Astrocyte (in vitro differentiated cells and primary cell): ENCODE measurements at regions not wholly inside any gene's neighbourhood (a gene's known extent, or its start where the extent isn't known, plus 50 kb on each side); places are given as distances from the start of the nearest gene placed in this dataset.
A peak's percentile ranks its signal among the peaks of the same experiment; 100 is the strongest.

Experiments used
- DNase-seq: peaks from one replicate; pipeline ENCODE4 v3.0.0-alpha.2; 2010; ENCODE audit warnings: low read depth
- FAIRE-seq: peaks from 2 replicates; lab custom pipeline; 2011; peaks lifted over from hg19 to GRCh38; lab: Jason Lieb, UNC
- H2AFZ ChIP-seq: 2 replicates; pipeline ENCODE4 v1.6.0; 2012; ENCODE audit warnings: low read depth, low read length, inconsistent platforms
- H3K27ac ChIP-seq: 2 replicates; pipeline ENCODE4 v1.5.1; 2011; ENCODE audit warnings: low read depth, low read length, inconsistent platforms
- H3K27me3 ChIP-seq: 2 replicates; pipeline ENCODE4 v1.6.0; 2011; ENCODE audit warnings: low read length, inconsistent platforms; ENCODE audit not compliant: insufficient read depth
- H3K36me3 ChIP-seq: 2 replicates; pipeline ENCODE4 v1.5.1; 2011; ENCODE audit warnings: low read length, inconsistent platforms; ENCODE audit not compliant: insufficient read depth
- H3K4me1 ChIP-seq: 2 replicates; pipeline ENCODE4 v1.5.1; 2011; ENCODE audit warnings: low read length, inconsistent platforms; ENCODE audit not compliant: insufficient read depth
- H3K4me2 ChIP-seq: 2 replicates; pipeline ENCODE4 v1.6.0; 2012; ENCODE audit warnings: low read length, inconsistent platforms
- H3K4me3 ChIP-seq: 2 replicates; pipeline ENCODE4 v1.5.1; 2011; ENCODE audit warnings: low read depth, mild to moderate bottlenecking, low read length, inconsistent platforms; ENCODE audit not compliant: insufficient read depth
- H3K79me2 ChIP-seq: 2 replicates; pipeline ENCODE4 v1.6.0; 2012; ENCODE audit warnings: mild to moderate bottlenecking, low read length, inconsistent platforms; ENCODE audit not compliant: insufficient read depth
- H3K9ac ChIP-seq: 2 replicates; pipeline ENCODE4 v1.6.0; 2012; ENCODE audit warnings: mild to moderate bottlenecking, low read length, inconsistent platforms
- H3K9me3 ChIP-seq: 2 replicates; pipeline ENCODE4 v1.5.1; 2012; ENCODE audit warnings: low read depth, mild to moderate bottlenecking, low read length, inconsistent platforms; ENCODE audit not compliant: insufficient read depth
- H4K20me1 ChIP-seq: 2 replicates; pipeline ENCODE4 v1.6.0; 2012; ENCODE audit warnings: low read length, inconsistent platforms; ENCODE audit not compliant: insufficient read depth
- H3K27ac Mint-ChIP-seq: one replicate; pipeline ENCODE4 v1.8.0; 2021; ENCODE audit warnings: mild to moderate bottlenecking, mixed read lengths; ENCODE audit not compliant: unreplicated experiment
- H3K27me3 Mint-ChIP-seq: one replicate; pipeline ENCODE4 v1.8.0; 2021; ENCODE audit warnings: low read depth, mixed read lengths; ENCODE audit not compliant: unreplicated experiment
- H3K36me3 Mint-ChIP-seq: one replicate; pipeline ENCODE4 v1.8.0; 2021; ENCODE audit warnings: low read depth, mixed read lengths; ENCODE audit not compliant: unreplicated experiment
- H3K4me1 Mint-ChIP-seq: one replicate; pipeline ENCODE4 v1.8.0; 2021; ENCODE audit warnings: low read depth, mixed read lengths; ENCODE audit not compliant: unreplicated experiment
- H3K4me3 Mint-ChIP-seq: one replicate; pipeline ENCODE4 v1.8.0; 2021; ENCODE audit warnings: mild to moderate bottlenecking, moderate library complexity, mixed read lengths; ENCODE audit not compliant: unreplicated experiment
- H3K9me3 Mint-ChIP-seq: one replicate; pipeline ENCODE4 v1.8.0; 2021; ENCODE audit warnings: mild to moderate bottlenecking, mixed read lengths; ENCODE audit not compliant: unreplicated experiment
- EZH2 ChIP-seq: IDR thresholded peaks from 2 replicates; pipeline ENCODE4 v1.6.1; 2012; ENCODE audit warnings: mild to moderate bottlenecking, low read length, inconsistent platforms; ENCODE audit not compliant: insufficient read depth
- TF ChIP-seq, protein P1 (sequence below): IDR thresholded peaks from 2 replicates; pipeline ENCODE4 v1.5.1; 2011; ENCODE audit warnings: low read depth, mild to moderate bottlenecking, inconsistent platforms, low read length, moderate library complexity; ENCODE audit not compliant: insufficient read depth

DNA sequence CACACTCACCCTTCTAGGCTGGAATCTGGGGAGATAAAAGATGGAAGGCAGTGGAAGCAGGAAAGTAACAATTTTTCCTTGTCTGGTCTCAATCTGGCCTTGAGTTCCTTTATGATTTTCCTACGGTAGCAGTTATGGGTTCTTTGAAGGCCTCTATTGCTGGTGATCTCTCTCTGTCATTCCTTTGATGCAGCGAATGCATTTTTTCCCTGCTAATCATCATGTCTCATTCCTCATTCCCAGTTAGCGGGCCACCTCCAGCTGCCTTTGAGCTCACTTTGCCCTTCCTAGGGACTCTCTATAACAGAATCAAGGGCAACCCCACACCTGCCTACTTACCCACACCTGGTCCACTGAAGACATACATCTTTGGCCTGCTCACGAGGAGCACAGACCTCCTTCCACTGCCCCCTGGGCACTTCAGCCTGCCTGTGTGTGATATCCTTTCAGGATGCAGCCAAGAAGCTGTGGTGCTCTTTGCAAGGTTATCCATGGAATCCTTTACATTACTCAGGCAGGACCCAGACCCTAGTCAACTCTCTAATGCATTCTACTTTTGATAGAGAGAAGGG lies 191.7 kb downstream of the DRD1 start:
- H3K27ac ChIP-seq, result peak overlapping the region; percentile 28
- peaks cover 5% of the 10 kb centered on the region for H3K27me3 Mint-ChIP-seq
- no peak overlapping the region for H3K4me3 Mint-ChIP-seq
- no peak overlapping the region for H3K27ac Mint-ChIP-seq
- H3K4me1 ChIP-seq, result peaks cover 35% of the 10 kb centered on the region
- H3K27me3 ChIP-seq, result no peaks in the 10 kb centered on the region
- H4K20me1 ChIP-seq, result no peaks in the 10 kb centered on the region
- peak; percentile 61 for DNase-seq
- H3K79me2 ChIP-seq, result no peaks in the 10 kb centered on the region
- no peak for TF ChIP-seq EZH2
- TF ChIP-seq, protein P1, sequence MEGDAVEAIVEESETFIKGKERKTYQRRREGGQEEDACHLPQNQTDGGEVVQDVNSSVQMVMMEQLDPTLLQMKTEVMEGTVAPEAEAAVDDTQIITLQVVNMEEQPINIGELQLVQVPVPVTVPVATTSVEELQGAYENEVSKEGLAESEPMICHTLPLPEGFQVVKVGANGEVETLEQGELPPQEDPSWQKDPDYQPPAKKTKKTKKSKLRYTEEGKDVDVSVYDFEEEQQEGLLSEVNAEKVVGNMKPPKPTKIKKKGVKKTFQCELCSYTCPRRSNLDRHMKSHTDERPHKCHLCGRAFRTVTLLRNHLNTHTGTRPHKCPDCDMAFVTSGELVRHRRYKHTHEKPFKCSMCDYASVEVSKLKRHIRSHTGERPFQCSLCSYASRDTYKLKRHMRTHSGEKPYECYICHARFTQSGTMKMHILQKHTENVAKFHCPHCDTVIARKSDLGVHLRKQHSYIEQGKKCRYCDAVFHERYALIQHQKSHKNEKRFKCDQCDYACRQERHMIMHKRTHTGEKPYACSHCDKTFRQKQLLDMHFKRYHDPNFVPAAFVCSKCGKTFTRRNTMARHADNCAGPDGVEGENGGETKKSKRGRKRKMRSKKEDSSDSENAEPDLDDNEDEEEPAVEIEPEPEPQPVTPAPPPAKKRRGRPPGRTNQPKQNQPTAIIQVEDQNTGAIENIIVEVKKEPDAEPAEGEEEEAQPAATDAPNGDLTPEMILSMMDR, result no peak
- H3K4me1 Mint-ChIP-seq, result peaks cover 27% of the 10 kb centered on the region
- peak overlapping the region; percentile 12 for H3K9ac ChIP-seq
- H3K9me3 ChIP-seq, result no peaks in the 10 kb centered on the region
- no peak overlapping the region for H2AFZ ChIP-seq
- H3K9me3 Mint-ChIP-seq, result peaks cover 6% of the 10 kb centered on the region
- no peak overlapping the region for H3K4me3 ChIP-seq
- H3K36me3 ChIP-seq, result no peaks in the 10 kb centered on the region
- peaks cover 3% of the 10 kb centered on the region for H3K36me3 Mint-ChIP-seq
- peak overlapping the region; percentile 28 for H3K4me2 ChIP-seq
- FAIRE-seq, result no peak

DNA sequence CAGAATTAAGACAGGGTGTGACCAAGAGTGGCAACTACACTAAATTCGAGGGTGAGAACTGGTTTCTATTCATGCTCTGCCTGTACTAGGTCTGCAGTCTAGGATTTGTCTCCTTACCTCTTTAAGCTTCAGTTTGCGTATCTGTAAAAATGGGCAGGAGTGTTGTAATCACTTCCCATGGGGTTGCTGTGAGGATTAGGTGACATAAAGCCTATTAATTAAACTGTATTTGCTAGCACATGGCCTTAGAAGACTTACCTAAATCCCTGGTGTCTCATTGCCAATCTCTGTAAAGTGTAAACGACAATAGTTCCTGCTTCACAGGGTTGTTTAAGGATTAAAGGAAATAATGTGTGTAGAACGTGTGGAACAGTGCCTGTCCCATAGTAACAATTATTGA lies 193.6 kb downstream of the DRD1 start:
- no peak overlapping the region for H3K9ac ChIP-seq
- Mint-ChIP-seq H3K9me3 (peaks cover 6% of the 10 kb centered on the region), H3K4me1 (peaks cover 46% of the 10 kb centered on the region), H3K27ac (no peak overlapping the region), H3K4me3 (no peak overlapping the region), H3K36me3 (peaks cover 3% of the 10 kb centered on the region), H3K27me3 (peaks cover 5% of the 10 kb centered on the region)
- no peak for DNase-seq
- no peak overlapping the region for H3K27ac ChIP-seq
- peaks cover 51% of the 10 kb centered on the region for H3K4me1 ChIP-seq
- TF ChIP-seq EZH2, result no peak
- TF ChIP-seq, protein P1, result no peak
- no peaks in the 10 kb centered on the region for H3K27me3 ChIP-seq
- H3K79me2 ChIP-seq, result no peaks in the 10 kb centered on the region
- H4K20me1 ChIP-seq, result no peaks in the 10 kb centered on the region
- FAIRE-seq, result no peak
- no peaks in the 10 kb centered on the region for H3K9me3 ChIP-seq
- no peak overlapping the region for H3K4me3 ChIP-seq
- H2AFZ ChIP-seq, result no peak overlapping the region
- H3K4me2 ChIP-seq, result no peak overlapping the region
- no peaks in the 10 kb centered on the region for H3K36me3 ChIP-seq

DNA sequence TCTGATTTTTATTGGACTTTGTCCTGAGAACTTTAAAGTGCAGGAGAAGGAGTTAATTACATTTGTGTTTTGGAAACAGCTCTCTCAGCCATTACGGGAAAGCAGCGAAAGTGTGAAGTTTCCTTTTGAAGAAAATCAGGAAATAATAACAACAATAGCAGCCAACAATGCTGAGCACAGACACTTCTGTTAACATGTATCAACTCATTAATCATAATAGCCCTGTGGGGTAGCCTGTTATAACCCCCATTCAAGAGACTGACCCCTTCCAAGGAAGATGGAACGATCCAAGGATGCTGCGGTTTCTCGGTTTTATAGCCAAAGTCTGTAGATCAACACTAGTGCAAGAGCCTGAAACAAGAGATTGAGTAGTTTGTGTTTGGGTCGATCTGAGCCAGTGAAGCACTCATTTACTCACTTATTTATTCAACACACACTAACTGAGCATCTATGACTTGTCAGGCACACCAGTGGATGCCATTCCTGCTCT lies 195.5 kb downstream of the DRD1 start:
- Histone ChIP-seq H3K9ac (no peak overlapping the region), H3K4me1 (peaks cover 40% of the 10 kb centered on the region), H3K27ac (no peak overlapping the region), H4K20me1 (no peaks in the 10 kb centered on the region), H2AFZ (no peak overlapping the region), H3K36me3 (no peaks in the 10 kb centered on the region), H3K4me3 (no peak overlapping the region), H3K4me2 (no peak overlapping the region), H3K79me2 (no peaks in the 10 kb centered on the region), H3K27me3 (no peaks in the 10 kb centered on the region), H3K9me3 (no peaks in the 10 kb centered on the region)
- peaks cover 9% of the 10 kb centered on the region for H3K27me3 Mint-ChIP-seq
- peaks cover 3% of the 10 kb centered on the region for H3K36me3 Mint-ChIP-seq
- FAIRE-seq, result no peak
- H3K4me1 Mint-ChIP-seq, result peaks cover 37% of the 10 kb centered on the region
- peaks cover 6% of the 10 kb centered on the region for H3K9me3 Mint-ChIP-seq
- no peak for TF ChIP-seq EZH2
- TF ChIP-seq, protein P1, result no peak
- no peak overlapping the region for H3K27ac Mint-ChIP-seq
- peak; percentile 76 for DNase-seq
- no peak overlapping the region for H3K4me3 Mint-ChIP-seq
